Astrocyte (in vitro differentiated cells and primary cell): ENCODE measurements at regions not wholly inside any gene's neighbourhood (a gene's known extent, or its start where the extent isn't known, plus 50 kb on each side); places are given as distances from the start of the nearest gene placed in this dataset.

Experiments used
- DNase-seq: peaks from one replicate; pipeline ENCODE4 v3.0.0-alpha.2; 2010; ENCODE audit warnings: low read depth
- FAIRE-seq: peaks from 2 replicates; lab custom pipeline; 2011; peaks lifted over from hg19 to GRCh38; lab: Jason Lieb, UNC
- H2AFZ ChIP-seq: 2 replicates; pipeline ENCODE4 v1.6.0; 2012; ENCODE audit warnings: low read depth, low read length, inconsistent platforms
- H3K27ac ChIP-seq: 2 replicates; pipeline ENCODE4 v1.5.1; 2011; ENCODE audit warnings: low read depth, low read length, inconsistent platforms
- H3K27me3 ChIP-seq: 2 replicates; pipeline ENCODE4 v1.6.0; 2011; ENCODE audit warnings: low read length, inconsistent platforms; ENCODE audit not compliant: insufficient read depth
- H3K36me3 ChIP-seq: 2 replicates; pipeline ENCODE4 v1.5.1; 2011; ENCODE audit warnings: low read length, inconsistent platforms; ENCODE audit not compliant: insufficient read depth
- H3K4me1 ChIP-seq: 2 replicates; pipeline ENCODE4 v1.5.1; 2011; ENCODE audit warnings: low read length, inconsistent platforms; ENCODE audit not compliant: insufficient read depth
- H3K4me2 ChIP-seq: 2 replicates; pipeline ENCODE4 v1.6.0; 2012; ENCODE audit warnings: low read length, inconsistent platforms
- H3K4me3 ChIP-seq: 2 replicates; pipeline ENCODE4 v1.5.1; 2011; ENCODE audit warnings: low read depth, mild to moderate bottlenecking, low read length, inconsistent platforms; ENCODE audit not compliant: insufficient read depth
- H3K79me2 ChIP-seq: 2 replicates; pipeline ENCODE4 v1.6.0; 2012; ENCODE audit warnings: mild to moderate bottlenecking, low read length, inconsistent platforms; ENCODE audit not compliant: insufficient read depth
- H3K9ac ChIP-seq: 2 replicates; pipeline ENCODE4 v1.6.0; 2012; ENCODE audit warnings: mild to moderate bottlenecking, low read length, inconsistent platforms
- H3K9me3 ChIP-seq: 2 replicates; pipeline ENCODE4 v1.5.1; 2012; ENCODE audit warnings: low read depth, mild to moderate bottlenecking, low read length, inconsistent platforms; ENCODE audit not compliant: insufficient read depth
- H4K20me1 ChIP-seq: 2 replicates; pipeline ENCODE4 v1.6.0; 2012; ENCODE audit warnings: low read length, inconsistent platforms; ENCODE audit not compliant: insufficient read depth
- H3K27ac Mint-ChIP-seq: one replicate; pipeline ENCODE4 v1.8.0; 2021; ENCODE audit warnings: mild to moderate bottlenecking, mixed read lengths; ENCODE audit not compliant: unreplicated experiment
- H3K27me3 Mint-ChIP-seq: one replicate; pipeline ENCODE4 v1.8.0; 2021; ENCODE audit warnings: low read depth, mixed read lengths; ENCODE audit not compliant: unreplicated experiment
- H3K36me3 Mint-ChIP-seq: one replicate; pipeline ENCODE4 v1.8.0; 2021; ENCODE audit warnings: low read depth, mixed read lengths; ENCODE audit not compliant: unreplicated experiment
- H3K4me1 Mint-ChIP-seq: one replicate; pipeline ENCODE4 v1.8.0; 2021; ENCODE audit warnings: low read depth, mixed read lengths; ENCODE audit not compliant: unreplicated experiment
- H3K4me3 Mint-ChIP-seq: one replicate; pipeline ENCODE4 v1.8.0; 2021; ENCODE audit warnings: mild to moderate bottlenecking, moderate library complexity, mixed read lengths; ENCODE audit not compliant: unreplicated experiment
- H3K9me3 Mint-ChIP-seq: one replicate; pipeline ENCODE4 v1.8.0; 2021; ENCODE audit warnings: mild to moderate bottlenecking, mixed read lengths; ENCODE audit not compliant: unreplicated experiment
- CTCF ChIP-seq: IDR thresholded peaks from 2 replicates; pipeline ENCODE4 v1.5.1; 2011; ENCODE audit warnings: low read depth, mild to moderate bottlenecking, inconsistent platforms, low read length, moderate library complexity; ENCODE audit not compliant: insufficient read depth
- EZH2 ChIP-seq: IDR thresholded peaks from 2 replicates; pipeline ENCODE4 v1.6.1; 2012; ENCODE audit warnings: mild to moderate bottlenecking, low read length, inconsistent platforms; ENCODE audit not compliant: insufficient read depth

DNA sequence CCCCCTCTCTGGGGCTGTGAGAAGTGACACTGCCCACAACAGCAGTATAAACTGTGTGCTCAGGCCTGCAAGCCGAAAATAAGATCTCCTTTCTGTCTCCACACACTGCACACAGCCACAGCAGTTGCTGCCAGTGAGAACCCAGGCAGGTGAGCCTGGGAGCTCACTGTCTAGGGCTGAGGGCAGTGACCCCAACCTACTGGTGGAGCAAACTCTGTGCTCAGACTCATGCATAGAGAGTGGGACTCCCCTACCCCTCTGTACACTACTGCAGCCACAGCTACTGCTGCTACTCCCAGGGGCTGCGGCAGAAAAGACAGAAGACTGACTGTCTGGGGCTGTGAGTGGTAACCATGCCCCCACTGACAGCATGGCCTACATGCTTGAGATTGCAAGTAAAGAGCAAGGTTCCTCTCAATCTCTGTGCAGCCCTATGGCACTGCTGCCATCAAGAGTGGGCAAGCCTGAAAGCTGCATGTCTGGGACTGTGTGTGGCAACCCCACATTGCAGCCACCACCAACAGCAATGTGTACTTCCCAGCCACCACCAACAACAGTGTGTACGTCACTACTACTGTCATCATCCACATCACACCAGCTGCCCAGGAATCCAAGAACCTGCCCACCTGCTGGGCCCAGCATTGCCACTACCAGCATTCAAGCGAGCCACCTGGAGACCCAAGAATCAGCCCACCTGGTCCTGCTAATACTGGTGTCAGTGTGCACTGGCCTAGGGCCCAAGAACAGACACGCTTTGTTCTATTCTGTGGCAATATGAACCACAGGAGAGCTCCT is 226.1 kb downstream of the XPNPEP1 start:
- no peaks in the 10 kb centered on the region for H3K27me3 ChIP-seq
- H3K27ac Mint-ChIP-seq, result no peak overlapping the region
- peaks cover 7% of the 10 kb centered on the region for H3K9me3 ChIP-seq
- H3K4me3 ChIP-seq, result no peak overlapping the region
- no peak overlapping the region for H3K4me3 Mint-ChIP-seq
- DNase-seq, result no peak
- peaks cover 6% of the 10 kb centered on the region for H3K27me3 Mint-ChIP-seq
- H2AFZ ChIP-seq, result no peak overlapping the region
- TF ChIP-seq CTCF, result no peak
- TF ChIP-seq EZH2, result no peak
- no peak overlapping the region for H3K9ac ChIP-seq
- H3K4me1 Mint-ChIP-seq, result no peaks in the 10 kb centered on the region
- no peaks in the 10 kb centered on the region for H3K79me2 ChIP-seq
- FAIRE-seq, result no peak
- H4K20me1 ChIP-seq, result no peaks in the 10 kb centered on the region
- H3K27ac ChIP-seq, result no peak overlapping the region
- no peaks in the 10 kb centered on the region for H3K36me3 ChIP-seq
- no peaks in the 10 kb centered on the region for H3K4me1 ChIP-seq
- no peaks in the 10 kb centered on the region for H3K9me3 Mint-ChIP-seq
- H3K36me3 Mint-ChIP-seq, result no peaks in the 10 kb centered on the region
- H3K4me2 ChIP-seq, result no peak overlapping the region

DNA sequence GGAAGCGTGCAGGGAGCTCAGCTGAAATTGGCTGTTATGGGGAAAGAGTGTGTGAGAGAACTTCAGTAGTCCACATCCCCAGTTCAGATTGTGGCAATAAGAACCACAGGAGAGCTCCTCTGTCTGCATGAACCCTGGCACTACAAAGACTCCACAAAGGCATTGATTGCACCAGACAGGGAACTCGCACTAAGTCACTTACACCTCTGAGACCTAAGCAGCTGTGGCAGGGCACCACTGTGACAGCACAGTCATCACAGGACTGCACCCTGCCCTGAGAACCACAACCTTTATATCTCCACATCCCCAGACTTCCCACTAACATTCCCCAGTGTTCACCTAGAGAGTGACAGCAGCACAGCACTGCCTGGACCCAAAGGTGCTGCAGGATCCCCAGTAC is 226.8 kb downstream of the XPNPEP1 start:
- Mint-ChIP-seq H3K4me3 (no peak overlapping the region), H3K27ac (no peak overlapping the region), H3K36me3 (no peaks in the 10 kb centered on the region)

More for the DNA sequence above, 226.8 kb downstream of the XPNPEP1 start:
- Mint-ChIP-seq H3K9me3 (no peaks in the 10 kb centered on the region), H3K4me1 (no peaks in the 10 kb centered on the region), H3K27me3 (peaks cover 6% of the 10 kb centered on the region)
- Histone ChIP-seq H3K27me3 (no peaks in the 10 kb centered on the region), H2AFZ (no peak overlapping the region), H3K4me3 (no peak overlapping the region), H3K9ac (no peak overlapping the region), H3K27ac (no peak overlapping the region), H4K20me1 (no peaks in the 10 kb centered on the region), H3K4me2 (no peak overlapping the region), H3K4me1 (no peaks in the 10 kb centered on the region), H3K36me3 (no peaks in the 10 kb centered on the region), H3K9me3 (peaks cover 2% of the 10 kb centered on the region), H3K79me2 (no peaks in the 10 kb centered on the region)
- FAIRE-seq (no peak), DNase-seq (no peak)
- TF ChIP-seq CTCF (no peak), EZH2 (no peak)
